ENCODE measurements at regions not wholly inside any gene's neighbourhood (a gene's known extent, or its start where the extent isn't known, plus 50 kb on each side); places are given as distances from the start of the nearest gene placed in this dataset.

DNA sequence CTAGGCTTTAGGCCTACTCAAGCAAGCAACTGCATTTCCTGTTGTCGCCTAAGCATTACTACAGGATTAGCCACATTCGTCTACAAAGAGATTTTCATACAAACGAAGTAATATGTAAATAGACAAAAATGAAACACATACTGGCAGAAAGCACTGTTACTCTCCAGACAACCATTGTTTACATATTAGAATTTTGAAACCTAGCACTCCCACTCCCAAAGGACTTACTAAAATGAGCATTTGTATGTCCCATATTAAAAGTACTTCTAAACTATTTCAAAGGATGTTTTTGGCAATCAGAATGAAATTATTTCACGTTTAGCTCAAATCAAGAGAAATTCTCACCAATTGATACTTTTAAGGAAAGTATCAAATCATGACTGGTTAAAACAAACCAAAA, 570.8 kb downstream of the PRR32 start:
- no peak overlapping the region for H3K4me2 ChIP-seq (ENCODE audit: insufficient read depth, insufficient read length, low read length)
- H4K91ac ChIP-seq (ENCODE audit: insufficient read length, low read depth, low read length) = no peak overlapping the region
- H2BK20ac ChIP-seq (ENCODE audit: low read depth, low read length, poor library complexity, severe bottlenecking) = no peak overlapping the region
- no peak overlapping the region for H3K4ac ChIP-seq (ENCODE audit: low read depth, low read length)
- no peaks in the 10 kb centered on the region for H3K9me3 ChIP-seq (ENCODE audit: control insufficient read depth, low read depth, low read length)
- H4K20me1 ChIP-seq (ENCODE audit: control insufficient read depth, insufficient read depth, insufficient read length) = no peaks in the 10 kb centered on the region
- H3K23ac ChIP-seq (ENCODE audit: insufficient read length, low read depth, low read length) = no peak overlapping the region
- no peak overlapping the region for H3K56ac ChIP-seq (ENCODE audit: insufficient read length, low read depth, low read length)
- no peaks in the 10 kb centered on the region for H3K4me1 ChIP-seq (ENCODE audit: insufficient read depth, low read length)
- H3K9ac ChIP-seq (ENCODE audit: extremely low read depth, insufficient read length, low read length) = no peak overlapping the region
- H3K4me3 Mint-ChIP-seq = no peak overlapping the region
- WGBS (ENCODE audit: extremely low coverage, insufficient read length, low lambda C conversion rate) = no CpG with 5 or more reads among the region's 4 CpGs
- no peaks in the 10 kb centered on the region for H3K27me3 ChIP-seq (ENCODE audit: insufficient read depth, low read length)
- H2BK15ac ChIP-seq (ENCODE audit: low read depth, low read length) = no peak overlapping the region
- no peak overlapping the region for H3K14ac ChIP-seq (ENCODE audit: insufficient read depth, low read length)
- H2AK5ac ChIP-seq (ENCODE audit: insufficient read length, low read length) = no peak overlapping the region
- no peak overlapping the region for H4K5ac ChIP-seq (ENCODE audit: insufficient read length, low read depth, low read length)
- H3K27ac ChIP-seq (ENCODE audit: insufficient read length, low read depth, low read length) = no peak overlapping the region
- H4K8ac ChIP-seq (replicated peaks; ENCODE audit: insufficient read length, low read depth, low read length) = no peak overlapping the region
- no peak overlapping the region for H3K18ac ChIP-seq (ENCODE audit: insufficient read length, low read depth, low read length)
- TF ChIP-seq, protein P1, sequence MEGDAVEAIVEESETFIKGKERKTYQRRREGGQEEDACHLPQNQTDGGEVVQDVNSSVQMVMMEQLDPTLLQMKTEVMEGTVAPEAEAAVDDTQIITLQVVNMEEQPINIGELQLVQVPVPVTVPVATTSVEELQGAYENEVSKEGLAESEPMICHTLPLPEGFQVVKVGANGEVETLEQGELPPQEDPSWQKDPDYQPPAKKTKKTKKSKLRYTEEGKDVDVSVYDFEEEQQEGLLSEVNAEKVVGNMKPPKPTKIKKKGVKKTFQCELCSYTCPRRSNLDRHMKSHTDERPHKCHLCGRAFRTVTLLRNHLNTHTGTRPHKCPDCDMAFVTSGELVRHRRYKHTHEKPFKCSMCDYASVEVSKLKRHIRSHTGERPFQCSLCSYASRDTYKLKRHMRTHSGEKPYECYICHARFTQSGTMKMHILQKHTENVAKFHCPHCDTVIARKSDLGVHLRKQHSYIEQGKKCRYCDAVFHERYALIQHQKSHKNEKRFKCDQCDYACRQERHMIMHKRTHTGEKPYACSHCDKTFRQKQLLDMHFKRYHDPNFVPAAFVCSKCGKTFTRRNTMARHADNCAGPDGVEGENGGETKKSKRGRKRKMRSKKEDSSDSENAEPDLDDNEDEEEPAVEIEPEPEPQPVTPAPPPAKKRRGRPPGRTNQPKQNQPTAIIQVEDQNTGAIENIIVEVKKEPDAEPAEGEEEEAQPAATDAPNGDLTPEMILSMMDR (conservative IDR thresholded peaks at IDR 0.05) = no peak
- no peaks in the 10 kb centered on the region for H3K79me2 ChIP-seq (ENCODE audit: insufficient read depth, low read length)
- no peaks in the 10 kb centered on the region for H3K23me2 ChIP-seq (ENCODE audit: insufficient read length, low read depth, low read length, poor library complexity, severe bottlenecking)
- no peak overlapping the region for H2BK12ac ChIP-seq (ENCODE audit: insufficient read length, low read depth, low read length)
- no peak overlapping the region for H2BK5ac ChIP-seq (ENCODE audit: insufficient read length, low read length)
- H2AFZ ChIP-seq (ENCODE audit: low read length) = no peak overlapping the region
- peaks cover 0 to 5% of the 10 kb centered on the region in 2 experiments; a peak in 2 of 4 replicates for H3K4me1 Mint-ChIP-seq
- no peaks in the 10 kb centered on the region for H3K79me1 ChIP-seq (ENCODE audit: insufficient read depth, low read depth, low read length, poor library complexity, severe bottlenecking)
- peaks cover 3 to 6% (median 4%) of the 10 kb centered on the region in 3 experiments; a peak in 3 of 7 replicates for H3K36me3 Mint-ChIP-seq (ENCODE audit: insufficient read depth in 1 of 3, low read depth in 3 of 3)
- H3K27me3 Mint-ChIP-seq (ENCODE audit: low read depth) = peaks cover 4% of the 10 kb centered on the region; the same call in 1 of the 2 replicates
- H3K27ac Mint-ChIP-seq = no peak overlapping the region; a peak in 1 of 7 replicates
- H3T11ph ChIP-seq (ENCODE audit: low read length) = no peak overlapping the region
- DNase-seq = no peak
- peaks cover 15 to 26% of the 10 kb centered on the region in 2 experiments for H3K9me3 Mint-ChIP-seq
- H2BK120ac ChIP-seq (ENCODE audit: low read depth, low read length, poor library complexity, severe bottlenecking) = no peak overlapping the region
